Endothelial cell of umbilical vein (primary cell): ENCODE measurements at regions not wholly inside any gene's neighbourhood (a gene's known extent, or its start where the extent isn't known, plus 50 kb on each side); places are given as distances from the start of the nearest gene placed in this dataset.

ENCODE experiments used
- CTCF ChIP-seq, 2 donors: IDR thresholded peaks; 1 replicate in 1 of 2; 2 replicates in 1 of 2; pipeline ENCODE4 v1.5.1; 2011; ENCODE audit warnings: low read length in 2 of 2, mild to moderate bottlenecking in 2 of 2, moderate library complexity in 2 of 2, control low read depth in 1 of 2, inconsistent platforms in 1 of 2, low read depth in 1 of 2; ENCODE audit not compliant: insufficient read depth in 1 of 2; ENCODE audit errors: extremely low read depth in 1 of 2
- FOS ChIP-seq: IDR thresholded peaks from 2 replicates; pipeline ENCODE4 v1.6.1; 2011; ENCODE audit warnings: mild to moderate bottlenecking, low read length, moderate library complexity, borderline replicate concordance; ENCODE audit not compliant: insufficient read depth

DNA sequence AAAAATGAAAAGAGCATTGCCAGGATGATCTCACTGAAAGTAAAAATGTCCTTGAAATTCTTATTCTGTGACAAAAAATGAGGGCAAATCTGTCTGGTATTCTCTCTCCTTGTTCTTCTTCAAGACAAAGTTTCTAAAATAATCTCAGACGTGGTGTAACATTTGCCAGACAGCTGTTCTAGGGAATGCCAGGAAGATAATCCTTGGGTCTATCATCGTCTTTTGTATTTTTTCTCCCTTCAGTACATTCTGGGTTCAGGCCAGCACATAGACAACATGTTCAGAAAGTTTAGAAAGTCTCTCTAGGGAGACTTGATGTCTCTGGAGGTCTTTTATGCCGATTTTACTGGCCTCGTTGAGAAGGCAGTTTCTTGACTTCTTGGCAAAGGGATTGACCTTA lies 121.2 kb upstream of the HES1 start:
- no peak for TF ChIP-seq CTCF (IDR thresholded peaks at IDR 0.05; ENCODE audit: extremely low read depth in 1 of 2, insufficient read depth in 1 of 2, low read depth in 1 of 2, low read length in 2 of 2)
- TF ChIP-seq FOS = no peak
